CD4-positive, CD25-positive, alpha-beta regulatory T cell (primary cell): ENCODE measurements at regions not wholly inside any gene's neighbourhood (a gene's known extent, or its start where the extent isn't known, plus 50 kb on each side); places are given as distances from the start of the nearest gene placed in this dataset.

Source experiments
- ATAC-seq, 2 donors: fragments of 150-1000 bp; cut with Tn5 transposase; one replicate each; pipeline ENCODE4 v1.10.0; 2021; ENCODE audit warnings: low read depth in 2 of 2, moderate number of reproducible peaks in 2 of 2, moderate library complexity in 1 of 2
- DNase-seq, 3 donors: peaks; one replicate each; pipeline versions ENCODE4 v3.0.0 to v3.0.0-alpha.2; 2012 to 2022; ENCODE audit warnings: mixed read lengths in 1 of 3
- H3K27ac ChIP-seq: one replicate; pipeline ENCODE4 v1.7.0; 2013; ENCODE audit warnings: mild to moderate bottlenecking, low read length; ENCODE audit not compliant: insufficient read depth, poor library complexity, severe bottlenecking
- H3K27me3 ChIP-seq: one replicate; pipeline ENCODE4 v1.7.0; 2013; ENCODE audit warnings: low read length; ENCODE audit not compliant: control insufficient read depth, insufficient read depth
- H3K36me3 ChIP-seq: one replicate; pipeline ENCODE4 v1.7.0; 2013; ENCODE audit warnings: mild to moderate bottlenecking, low read length, moderate library complexity; ENCODE audit not compliant: control insufficient read depth, insufficient read depth
- H3K4me1 ChIP-seq: 2 replicates; pipeline ENCODE4 v1.7.0; 2013; ENCODE audit warnings: mild to moderate bottlenecking, low read length; ENCODE audit not compliant: insufficient read depth, control insufficient read depth, poor library complexity, severe bottlenecking
- H3K4me3 ChIP-seq: one replicate; pipeline ENCODE4 v1.7.0; 2013; ENCODE audit warnings: low read depth, mild to moderate bottlenecking, low read length, moderate library complexity
- H3K9me3 ChIP-seq, 2 experiments: 1 replicate in 1 of 2; 2 replicates in 1 of 2; pipeline ENCODE4 v1.7.0; 2013; ENCODE audit warnings: low read length in 2 of 2, mild to moderate bottlenecking in 1 of 2, moderate library complexity in 1 of 2; ENCODE audit not compliant: control insufficient read depth in 2 of 2
- H3K27ac Mint-ChIP-seq, 3 donors: one replicate each; pipeline ENCODE4 v1.8.0; 2020 to 2022; ENCODE audit warnings: mild to moderate bottlenecking in 3 of 3, mixed read lengths in 3 of 3, moderate library complexity in 2 of 3
- H3K27me3 Mint-ChIP-seq: one replicate; pipeline ENCODE4 v1.8.0; 2022; ENCODE audit warnings: mild to moderate bottlenecking, mixed read lengths
- H3K36me3 Mint-ChIP-seq: one replicate; pipeline ENCODE4 v1.8.0; 2020; ENCODE audit warnings: mixed read lengths
- H3K4me1 Mint-ChIP-seq, 4 donors: one replicate each; pipeline ENCODE4 v1.8.0; 2020 to 2022; ENCODE audit warnings: mixed read lengths in 4 of 4, mild to moderate bottlenecking in 1 of 4
- H3K4me3 Mint-ChIP-seq, 4 donors: one replicate each; pipeline ENCODE4 v1.8.0; 2020 to 2022; ENCODE audit warnings: mild to moderate bottlenecking in 4 of 4, mixed read lengths in 4 of 4, moderate library complexity in 3 of 4
- H3K9me3 Mint-ChIP-seq, 7 donors: one replicate each; pipeline ENCODE4 v1.8.0; 2020 to 2022; ENCODE audit warnings: mixed read lengths in 7 of 7, mild to moderate bottlenecking in 3 of 7, moderate library complexity in 2 of 7

DNA sequence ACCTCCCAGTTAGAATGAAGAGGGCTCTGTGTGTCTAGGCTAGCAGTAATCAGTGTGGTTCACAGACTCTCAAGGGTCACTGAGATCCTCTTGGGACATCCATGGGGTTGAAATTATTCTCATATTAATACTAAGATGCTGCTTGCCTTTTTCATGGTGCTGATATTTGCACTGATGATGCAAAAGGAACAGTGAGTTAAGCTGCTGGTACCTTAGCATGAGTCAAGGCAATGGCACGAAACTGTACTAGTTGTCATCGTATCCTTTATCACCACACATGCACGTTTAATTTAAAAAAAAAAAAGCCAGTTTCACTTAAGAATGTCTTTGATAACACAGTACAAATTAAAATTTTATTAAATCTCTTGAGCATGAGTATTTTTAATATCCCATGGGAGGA is 151.9 kb upstream of the TANK start:
- Mint-ChIP-seq H3K4me3 (no peak overlapping the region), H3K4me1 (no peaks in the 10 kb centered on the region), H3K36me3 (no peaks in the 10 kb centered on the region), H3K9me3 (peaks cover 0 to 3% (median 1%) of the 10 kb centered on the region in 7 donors), H3K27ac (no peak overlapping the region), H3K27me3 (peaks cover 27% of the 10 kb centered on the region)
- Histone ChIP-seq H3K4me1 (no peaks in the 10 kb centered on the region), H3K27me3 (no peaks in the 10 kb centered on the region), H3K9me3 (no peaks in the 10 kb centered on the region), H3K4me3 (no peak overlapping the region), H3K36me3 (no peaks in the 10 kb centered on the region), H3K27ac (no peak overlapping the region)
- DNase-seq (no peak), ATAC-seq (no peak)

DNA sequence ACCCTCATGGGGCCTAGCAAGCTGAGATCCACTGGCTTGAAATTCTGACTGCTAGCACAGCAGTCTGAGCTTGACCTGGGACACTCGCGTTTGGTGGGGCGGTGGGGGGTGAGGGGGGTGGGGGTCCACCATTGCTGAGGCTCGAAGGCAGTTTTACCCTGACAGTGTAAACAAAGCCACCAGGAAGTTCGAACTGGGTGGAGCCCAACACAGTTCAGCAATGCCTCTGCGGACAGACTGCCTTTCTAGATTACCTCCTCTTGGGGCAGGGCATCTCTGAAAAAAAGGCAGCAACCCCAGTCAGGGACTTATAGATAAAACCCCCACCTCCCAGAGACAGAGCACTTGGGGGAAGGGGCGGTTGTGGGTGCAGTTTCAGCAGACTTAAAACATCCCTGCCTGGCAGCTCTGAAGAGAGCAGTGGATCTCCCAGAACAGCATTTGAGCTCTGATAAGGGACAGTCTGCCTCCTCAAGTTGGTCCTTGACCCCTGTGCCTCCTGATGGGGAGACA is 149.7 kb upstream of the TANK start:
- no peak for DNase-seq
- Histone ChIP-seq H3K9me3 (no peaks in the 10 kb centered on the region), H3K27ac (no peak overlapping the region), H3K36me3 (no peaks in the 10 kb centered on the region), H3K4me1 (no peaks in the 10 kb centered on the region), H3K4me3 (no peak overlapping the region), H3K27me3 (no peaks in the 10 kb centered on the region)
- Mint-ChIP-seq H3K27me3 (peaks cover 24% of the 10 kb centered on the region), H3K36me3 (no peaks in the 10 kb centered on the region), H3K9me3 (peaks cover 0 to 15% (median 3%) of the 10 kb centered on the region in 7 donors), H3K27ac (no peak overlapping the region), H3K4me1 (no peaks in the 10 kb centered on the region), H3K4me3 (no peak overlapping the region)
- ATAC-seq: no peak

DNA sequence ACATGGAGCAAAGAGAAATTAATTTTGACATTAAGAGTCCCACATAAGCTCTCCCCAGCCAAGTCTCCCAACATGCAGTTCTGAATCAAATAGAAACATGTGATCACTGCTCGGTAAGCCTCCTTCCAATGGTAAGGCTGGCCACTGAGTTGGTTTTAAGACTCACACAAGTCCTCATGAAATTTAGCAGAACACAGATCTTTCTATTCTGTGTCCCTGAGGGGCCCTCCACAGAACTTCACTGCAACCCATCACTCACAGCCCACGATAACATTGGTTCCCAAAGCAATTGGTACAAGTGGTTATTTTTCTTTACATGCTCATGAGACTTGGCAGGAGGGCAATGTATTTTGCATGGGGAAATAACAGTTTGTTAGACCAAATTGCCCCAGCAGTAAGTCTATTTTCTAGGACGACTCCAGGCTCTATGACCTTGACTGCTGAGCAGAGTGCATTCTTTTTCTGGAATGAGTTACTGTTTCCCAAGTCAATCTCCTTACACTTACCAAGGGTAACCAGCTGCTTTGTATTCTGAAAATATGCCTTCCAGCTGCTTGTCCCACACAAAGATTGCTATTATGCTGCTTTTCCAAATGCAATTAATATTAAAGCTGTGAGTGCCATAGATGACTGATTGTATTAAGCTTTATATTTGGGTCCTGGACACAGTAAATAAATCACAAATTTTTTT is 142.3 kb upstream of the TANK start:
- no peak for ATAC-seq
- no peaks in the 10 kb centered on the region for H3K36me3 ChIP-seq
- DNase-seq: no peak
- H3K4me3 ChIP-seq: no peak overlapping the region
- H3K27me3 ChIP-seq: peaks cover under 1% of the 10 kb centered on the region
- H3K27me3 Mint-ChIP-seq: peaks cover 14% of the 10 kb centered on the region
- H3K4me1 ChIP-seq: no peaks in the 10 kb centered on the region
- no peak overlapping the region for H3K27ac ChIP-seq
- H3K36me3 Mint-ChIP-seq: no peaks in the 10 kb centered on the region
- H3K4me3 Mint-ChIP-seq: no peak overlapping the region
- no peaks in the 10 kb centered on the region for H3K9me3 ChIP-seq
- H3K27ac Mint-ChIP-seq: no peak overlapping the region
- peaks cover 0 to 13% (median 3%) of the 10 kb centered on the region in 7 donors for H3K9me3 Mint-ChIP-seq
- H3K4me1 Mint-ChIP-seq: no peaks in the 10 kb centered on the region

DNA sequence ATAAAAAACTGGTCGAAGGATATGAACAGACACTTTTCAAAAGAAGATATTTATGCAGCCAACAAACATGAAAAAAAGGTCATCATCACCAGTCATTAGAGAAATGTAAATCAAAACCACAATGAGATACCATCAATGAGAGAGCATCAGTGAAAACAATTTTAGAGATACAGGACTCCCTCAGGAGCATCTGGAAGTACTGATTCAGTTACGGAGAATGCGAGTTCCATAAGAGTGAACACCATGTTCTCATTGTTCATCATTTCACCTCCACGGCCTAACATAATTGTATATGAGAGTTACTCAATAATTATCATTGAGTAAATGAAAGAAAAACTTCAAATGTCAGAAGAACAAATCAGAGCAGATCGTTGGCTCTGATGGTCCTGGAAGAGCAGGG is 140.9 kb upstream of the TANK start:
- H3K4me1 Mint-ChIP-seq: no peaks in the 10 kb centered on the region
- H3K27ac ChIP-seq: no peak overlapping the region
- H3K4me1 ChIP-seq: no peaks in the 10 kb centered on the region
- DNase-seq (no peak), ATAC-seq (no peak)
- H3K4me3 ChIP-seq: no peak overlapping the region
- no peak overlapping the region for H3K27ac Mint-ChIP-seq
- no peaks in the 10 kb centered on the region for H3K9me3 ChIP-seq
- H3K36me3 Mint-ChIP-seq: no peaks in the 10 kb centered on the region
- peaks cover 12% of the 10 kb centered on the region for H3K27me3 Mint-ChIP-seq
- no peaks in the 10 kb centered on the region for H3K36me3 ChIP-seq
- peaks cover 0 to 13% (median 2%) of the 10 kb centered on the region in 7 donors for H3K9me3 Mint-ChIP-seq
- H3K27me3 ChIP-seq: peaks cover 6% of the 10 kb centered on the region
- no peak overlapping the region for H3K4me3 Mint-ChIP-seq

DNA sequence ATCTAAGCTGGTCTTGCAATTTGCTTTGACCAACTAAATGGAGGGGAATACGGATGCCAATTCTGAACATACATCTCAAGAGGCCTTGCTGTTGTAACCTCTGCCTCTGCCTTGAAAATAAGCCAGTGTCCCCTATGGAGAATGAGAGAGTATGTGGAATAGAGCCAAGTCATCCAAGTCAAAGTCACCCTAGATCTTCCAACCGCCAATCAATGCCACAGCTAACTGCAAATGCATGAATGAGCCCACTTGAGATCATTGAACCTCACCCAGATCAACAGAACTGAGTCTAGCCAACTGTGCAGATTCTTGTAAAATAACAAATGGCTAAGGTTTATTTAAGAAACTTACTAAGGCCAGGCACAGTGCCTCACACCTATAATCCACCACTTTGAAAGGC is 139.8 kb upstream of the TANK start:
- no peaks in the 10 kb centered on the region for H3K9me3 ChIP-seq
- H3K27me3 ChIP-seq: peaks cover 9% of the 10 kb centered on the region
- H3K4me1 Mint-ChIP-seq: no peaks in the 10 kb centered on the region
- no peak overlapping the region for H3K4me3 ChIP-seq
- peaks cover 0 to 3% (median 1%) of the 10 kb centered on the region in 7 donors for H3K9me3 Mint-ChIP-seq
- H3K27ac ChIP-seq: no peak overlapping the region
- H3K27ac Mint-ChIP-seq: no peak overlapping the region
- H3K4me1 ChIP-seq: no peaks in the 10 kb centered on the region
- H3K27me3 Mint-ChIP-seq: peaks cover 19% of the 10 kb centered on the region
- H3K4me3 Mint-ChIP-seq: no peak overlapping the region
- H3K36me3 Mint-ChIP-seq: no peaks in the 10 kb centered on the region
- no peaks in the 10 kb centered on the region for H3K36me3 ChIP-seq
- DNase-seq (no peak), ATAC-seq (no peak)

DNA sequence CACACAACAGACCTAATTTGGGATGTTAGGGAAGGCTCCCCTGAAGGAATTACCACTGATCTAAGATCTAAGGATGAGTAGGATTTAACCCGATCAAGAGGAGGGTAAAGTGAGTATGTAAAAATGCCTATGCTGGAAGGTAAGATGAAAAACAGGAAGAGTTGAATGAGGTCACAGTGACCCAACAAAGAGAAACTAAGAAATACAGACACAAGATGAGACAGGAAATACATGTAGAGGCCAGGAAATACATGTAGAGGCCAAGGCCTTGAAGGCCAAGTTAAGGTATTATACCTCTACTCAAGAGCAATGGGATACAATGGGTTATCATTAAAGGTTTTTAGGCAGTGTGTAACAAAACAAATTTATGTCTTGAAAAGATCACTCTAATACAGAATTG is 131.6 kb upstream of the TANK start:
- Histone ChIP-seq H3K27ac (no peak overlapping the region), H3K27me3 (peaks cover 3% of the 10 kb centered on the region), H3K4me1 (no peaks in the 10 kb centered on the region), H3K9me3 (no peaks in the 10 kb centered on the region), H3K36me3 (no peaks in the 10 kb centered on the region), H3K4me3 (no peak overlapping the region)
- Mint-ChIP-seq H3K9me3 (peaks cover 0 to 6% (median 4%) of the 10 kb centered on the region in 7 donors), H3K4me1 (peaks cover 0 to 6% (median 2%) of the 10 kb centered on the region in 4 donors), H3K27ac (peak overlapping the region in 1 of 3 donors; percentile 89), H3K36me3 (no peaks in the 10 kb centered on the region), H3K4me3 (no peak overlapping the region), H3K27me3 (peaks cover 20% of the 10 kb centered on the region)
- ATAC-seq (no peak), DNase-seq (peak in 2 of 3 donors; percentile 2 to 61)

DNA sequence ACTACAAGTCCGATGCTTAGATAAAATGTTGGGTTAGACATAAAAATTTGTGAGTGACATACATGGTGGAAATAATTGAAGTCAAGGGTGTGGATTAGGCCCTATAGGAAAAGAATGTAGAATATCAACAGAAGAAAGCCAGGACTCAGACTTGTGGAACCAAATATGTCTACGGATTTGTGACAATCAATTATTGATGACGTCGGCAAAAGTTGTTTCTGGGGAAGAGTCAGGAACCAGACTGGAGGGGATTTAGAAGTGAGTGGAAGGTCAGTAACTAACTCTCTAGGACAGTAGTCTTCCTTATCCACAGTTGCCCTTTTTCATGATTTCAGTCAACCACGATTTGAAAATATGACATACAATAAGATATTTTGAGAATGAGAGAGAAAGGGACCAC is 130.9 kb upstream of the TANK start:
- Histone ChIP-seq H3K27me3 (peaks cover 3% of the 10 kb centered on the region), H3K27ac (no peak overlapping the region), H3K9me3 (no peaks in the 10 kb centered on the region), H3K36me3 (no peaks in the 10 kb centered on the region), H3K4me1 (no peaks in the 10 kb centered on the region), H3K4me3 (no peak overlapping the region)
- Mint-ChIP-seq H3K27me3 (peaks cover 20% of the 10 kb centered on the region), H3K36me3 (no peaks in the 10 kb centered on the region), H3K9me3 (peaks cover 0 to 6% (median 4%) of the 10 kb centered on the region in 7 donors), H3K4me3 (no peak overlapping the region), H3K27ac (no peak overlapping the region), H3K4me1 (peaks cover 0 to 6% (median 2%) of the 10 kb centered on the region in 4 donors)
- no peak for ATAC-seq
- no peak for DNase-seq
